ENCODE measurements at regions not wholly inside any gene's neighbourhood (a gene's known extent, or its start where the extent isn't known, plus 50 kb on each side); places are given as distances from the start of the nearest gene placed in this dataset.
A peak's percentile ranks its signal among the peaks of the same experiment; 100 is the strongest.

DNA sequence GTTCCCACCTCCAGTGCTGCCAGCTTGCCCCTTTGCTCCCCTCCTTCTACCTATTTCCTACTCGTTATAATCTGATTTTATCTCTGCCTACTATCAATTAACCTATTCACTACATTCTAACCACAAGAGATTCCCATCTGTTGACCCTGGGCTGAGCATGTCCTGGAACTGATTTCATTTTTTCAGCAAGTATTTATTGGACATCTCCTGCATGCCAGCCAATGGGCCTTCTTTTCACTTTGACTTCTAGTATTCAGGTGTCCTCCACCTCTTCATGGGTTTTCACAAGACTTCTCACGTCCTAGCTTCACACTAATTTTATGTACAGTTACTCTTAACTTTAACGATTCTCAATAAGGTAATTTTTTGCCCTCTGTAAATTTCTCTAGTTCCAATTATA is 282.7 kb upstream of the KLHL1 start:
- DNase-seq (ENCODE audit: low spot score), result no peak
- Histone ChIP-seq H3K4me2 (no peak overlapping the region), H3K27ac (peak overlapping the region; percentile 28), H4K20me1 (ENCODE audit: insufficient read depth, poor library complexity, severe bottlenecking) (no peaks in the 10 kb centered on the region), H3K9me2 (replicated peaks; ENCODE audit: insufficient read depth) (no peaks in the 10 kb centered on the region), H3K27me3 (no peaks in the 10 kb centered on the region), H2AFZ (no peak overlapping the region), H3K4me1 (ENCODE audit: insufficient read depth) (peaks cover 22% of the 10 kb centered on the region), H3K9me3 (ENCODE audit: low read depth) (no peaks in the 10 kb centered on the region), H3K4me3 (no peak overlapping the region), H3K36me3 (replicated peaks; ENCODE audit: insufficient read depth, low read depth) (no peaks in the 10 kb centered on the region), H3K79me2 (no peaks in the 10 kb centered on the region)
- TF ChIP-seq EZH2phosphoT487 (IDR thresholded peaks at IDR 0.05; ENCODE audit: low read depth, severe bottlenecking, unreplicated experiment), result no peak
- no peak for TF ChIP-seq EZH2 (IDR thresholded peaks at IDR 0.05; ENCODE audit: borderline replicate concordance)
- TF ChIP-seq, protein P1, sequence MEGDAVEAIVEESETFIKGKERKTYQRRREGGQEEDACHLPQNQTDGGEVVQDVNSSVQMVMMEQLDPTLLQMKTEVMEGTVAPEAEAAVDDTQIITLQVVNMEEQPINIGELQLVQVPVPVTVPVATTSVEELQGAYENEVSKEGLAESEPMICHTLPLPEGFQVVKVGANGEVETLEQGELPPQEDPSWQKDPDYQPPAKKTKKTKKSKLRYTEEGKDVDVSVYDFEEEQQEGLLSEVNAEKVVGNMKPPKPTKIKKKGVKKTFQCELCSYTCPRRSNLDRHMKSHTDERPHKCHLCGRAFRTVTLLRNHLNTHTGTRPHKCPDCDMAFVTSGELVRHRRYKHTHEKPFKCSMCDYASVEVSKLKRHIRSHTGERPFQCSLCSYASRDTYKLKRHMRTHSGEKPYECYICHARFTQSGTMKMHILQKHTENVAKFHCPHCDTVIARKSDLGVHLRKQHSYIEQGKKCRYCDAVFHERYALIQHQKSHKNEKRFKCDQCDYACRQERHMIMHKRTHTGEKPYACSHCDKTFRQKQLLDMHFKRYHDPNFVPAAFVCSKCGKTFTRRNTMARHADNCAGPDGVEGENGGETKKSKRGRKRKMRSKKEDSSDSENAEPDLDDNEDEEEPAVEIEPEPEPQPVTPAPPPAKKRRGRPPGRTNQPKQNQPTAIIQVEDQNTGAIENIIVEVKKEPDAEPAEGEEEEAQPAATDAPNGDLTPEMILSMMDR (IDR thresholded peaks at IDR 0.05; ENCODE audit: poor library complexity), result no peak
- 59% methylated on average over 3 of the region's 3 CpGs for WGBS (ENCODE audit: low lambda C conversion rate, missing lambda C conversion rate)

DNA sequence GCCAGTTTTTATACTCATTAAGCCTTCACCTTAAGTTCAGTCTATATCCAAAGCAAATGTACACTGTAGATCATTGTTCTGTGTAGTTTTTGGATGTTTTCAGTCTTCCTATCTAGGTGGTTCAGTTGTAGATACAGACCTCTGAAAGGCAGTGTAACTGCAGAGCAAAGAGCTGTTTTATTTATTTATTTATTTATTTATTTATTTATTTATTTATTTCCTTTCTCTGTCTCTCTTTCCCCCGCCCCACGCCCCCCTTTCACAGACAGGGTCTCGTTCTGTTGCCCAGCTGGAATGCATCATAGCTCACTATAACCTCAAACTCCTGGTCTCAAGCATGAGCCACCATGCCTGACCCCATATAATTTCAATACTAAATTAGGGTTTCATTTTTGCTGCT is 281.8 kb upstream of the KLHL1 start:
- Histone ChIP-seq H3K27ac (no peak overlapping the region), H3K4me3 (no peak overlapping the region), H3K36me3 (replicated peaks; ENCODE audit: insufficient read depth, low read depth) (no peaks in the 10 kb centered on the region), H2AFZ (no peak overlapping the region), H3K4me2 (no peak overlapping the region), H3K4me1 (ENCODE audit: insufficient read depth) (peaks cover 22% of the 10 kb centered on the region), H3K79me2 (no peaks in the 10 kb centered on the region), H3K9me2 (replicated peaks; ENCODE audit: insufficient read depth) (no peaks in the 10 kb centered on the region), H3K9me3 (ENCODE audit: low read depth) (no peaks in the 10 kb centered on the region), H3K27me3 (no peaks in the 10 kb centered on the region), H4K20me1 (ENCODE audit: insufficient read depth, poor library complexity, severe bottlenecking) (no peaks in the 10 kb centered on the region)
- WGBS (ENCODE audit: low lambda C conversion rate, missing lambda C conversion rate), result 69% methylated on average over 3 of the region's 3 CpGs
- DNase-seq (ENCODE audit: low spot score), result no peak
- TF ChIP-seq EZH2phosphoT487 (IDR thresholded peaks at IDR 0.05; ENCODE audit: low read depth, severe bottlenecking, unreplicated experiment) (no peak), EZH2 (IDR thresholded peaks at IDR 0.05; ENCODE audit: borderline replicate concordance) (no peak)
- TF ChIP-seq, protein P1 (IDR thresholded peaks at IDR 0.05; ENCODE audit: poor library complexity), result no peak

DNA sequence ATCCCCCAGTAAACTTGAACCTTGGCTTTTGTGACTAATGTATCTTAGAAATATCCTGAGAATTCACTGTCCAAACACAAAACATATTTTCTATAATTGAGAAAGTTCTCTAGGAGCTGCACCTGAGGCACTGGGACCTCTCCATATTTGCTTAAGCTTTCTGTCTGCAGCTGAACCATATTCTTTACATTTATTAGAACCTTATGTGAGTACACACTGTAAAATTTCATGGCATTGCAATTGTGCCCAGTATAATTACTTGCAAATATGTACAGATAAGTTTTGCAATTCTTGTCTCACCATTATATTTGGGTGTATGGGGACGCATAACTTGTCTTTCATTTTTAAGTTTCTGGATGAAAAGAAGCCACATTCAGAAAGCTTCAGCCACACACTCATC is 280.7 kb upstream of the KLHL1 start:
- WGBS (ENCODE audit: low lambda C conversion rate, missing lambda C conversion rate), result 29% methylated on average over 1 of the region's 1 CpG
- TF ChIP-seq, protein P1 (IDR thresholded peaks at IDR 0.05; ENCODE audit: poor library complexity), result no peak
- TF ChIP-seq EZH2phosphoT487 (IDR thresholded peaks at IDR 0.05; ENCODE audit: low read depth, severe bottlenecking, unreplicated experiment) (no peak), EZH2 (IDR thresholded peaks at IDR 0.05; ENCODE audit: borderline replicate concordance) (no peak)
- H3K79me2 ChIP-seq, result no peaks in the 10 kb centered on the region
- H3K4me1 ChIP-seq (ENCODE audit: insufficient read depth), result peaks cover 22% of the 10 kb centered on the region
- no peaks in the 10 kb centered on the region for H3K27me3 ChIP-seq
- no peak overlapping the region for H2AFZ ChIP-seq
- H3K4me3 ChIP-seq, result no peak overlapping the region
- no peaks in the 10 kb centered on the region for H3K9me2 ChIP-seq (replicated peaks; ENCODE audit: insufficient read depth)
- no peak for DNase-seq (ENCODE audit: low spot score)
- H3K27ac ChIP-seq, result peak overlapping the region; percentile 56
- H3K36me3 ChIP-seq (replicated peaks; ENCODE audit: insufficient read depth, low read depth), result no peaks in the 10 kb centered on the region
- no peaks in the 10 kb centered on the region for H4K20me1 ChIP-seq (ENCODE audit: insufficient read depth, poor library complexity, severe bottlenecking)
- no peaks in the 10 kb centered on the region for H3K9me3 ChIP-seq (ENCODE audit: low read depth)
- H3K4me2 ChIP-seq, result peak overlapping the region; percentile 36

DNA sequence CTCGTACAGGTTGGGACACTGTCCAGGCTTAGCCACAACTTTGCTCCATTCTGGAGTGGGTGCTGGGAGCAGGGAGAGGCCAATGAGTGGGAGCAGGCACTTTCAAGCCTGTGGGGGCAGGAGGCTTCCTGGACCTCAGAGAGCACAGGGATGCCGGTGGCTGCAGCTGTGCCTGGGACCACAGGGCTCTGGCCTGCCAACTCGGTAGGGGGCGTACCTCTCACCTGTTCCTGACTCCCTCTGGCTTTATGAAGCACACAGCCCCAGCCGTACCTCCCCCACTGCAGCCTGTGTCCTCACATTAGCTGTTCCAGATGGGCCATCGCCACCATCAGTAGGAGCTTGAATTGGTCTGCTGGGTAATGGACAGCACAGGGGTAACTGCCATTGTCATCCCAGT is 278.7 kb upstream of the KLHL1 start:
- no peak for DNase-seq (ENCODE audit: low spot score)
- Histone ChIP-seq H4K20me1 (ENCODE audit: insufficient read depth, poor library complexity, severe bottlenecking) (no peaks in the 10 kb centered on the region), H3K27me3 (no peaks in the 10 kb centered on the region), H3K4me1 (ENCODE audit: insufficient read depth) (peaks cover 17% of the 10 kb centered on the region), H2AFZ (no peak overlapping the region), H3K27ac (no peak overlapping the region), H3K9me2 (replicated peaks; ENCODE audit: insufficient read depth) (no peaks in the 10 kb centered on the region), H3K79me2 (no peaks in the 10 kb centered on the region), H3K36me3 (replicated peaks; ENCODE audit: insufficient read depth, low read depth) (no peaks in the 10 kb centered on the region), H3K4me2 (no peak overlapping the region), H3K9me3 (ENCODE audit: low read depth) (no peaks in the 10 kb centered on the region), H3K4me3 (no peak overlapping the region)
- 93% methylated on average over 6 of the region's 6 CpGs for WGBS (ENCODE audit: low lambda C conversion rate, missing lambda C conversion rate)
- TF ChIP-seq EZH2phosphoT487 (IDR thresholded peaks at IDR 0.05; ENCODE audit: low read depth, severe bottlenecking, unreplicated experiment), result no peak
- no peak for TF ChIP-seq EZH2 (IDR thresholded peaks at IDR 0.05; ENCODE audit: borderline replicate concordance)

Data from hepatocyte (in vitro differentiated cells).